Rectal smooth muscle tissue (tissue), 1 donor: ENCODE measurements at regions not wholly inside any gene's neighbourhood (a gene's known extent, or its start where the extent isn't known, plus 50 kb on each side); places are given as distances from the start of the nearest gene placed in this dataset.

Source experiments
- H3K27ac ChIP-seq: one replicate; pipeline ENCODE4 v1.7.0; 2013; ENCODE audit warnings: low read depth, low read length, inconsistent platforms
- H3K27me3 ChIP-seq: one replicate; pipeline ENCODE4 v1.7.0; 2013; ENCODE audit warnings: low read length; ENCODE audit not compliant: control insufficient read depth, insufficient read depth
- H3K36me3 ChIP-seq: one replicate; pipeline ENCODE4 v1.7.0; 2013; ENCODE audit warnings: low read length; ENCODE audit not compliant: control insufficient read depth, insufficient read depth
- H3K4me1 ChIP-seq: one replicate; pipeline ENCODE4 v1.7.0; 2013; ENCODE audit warnings: low read length; ENCODE audit not compliant: control insufficient read depth, insufficient read depth
- H3K4me3 ChIP-seq: one replicate; pipeline ENCODE4 v1.7.0; 2013; ENCODE audit warnings: low read length
- H3K9ac ChIP-seq: one replicate; pipeline ENCODE4 v1.7.0; 2013; ENCODE audit warnings: low read length

GRCh38 chr20:21820688-21821087 lies 115.2 kb downstream of the PAX1 start:
- Histone ChIP-seq H3K36me3 (no peaks in the 10 kb centered on the region), H3K27ac (no peak overlapping the region), H3K27me3 (no peaks in the 10 kb centered on the region)

DNA sequence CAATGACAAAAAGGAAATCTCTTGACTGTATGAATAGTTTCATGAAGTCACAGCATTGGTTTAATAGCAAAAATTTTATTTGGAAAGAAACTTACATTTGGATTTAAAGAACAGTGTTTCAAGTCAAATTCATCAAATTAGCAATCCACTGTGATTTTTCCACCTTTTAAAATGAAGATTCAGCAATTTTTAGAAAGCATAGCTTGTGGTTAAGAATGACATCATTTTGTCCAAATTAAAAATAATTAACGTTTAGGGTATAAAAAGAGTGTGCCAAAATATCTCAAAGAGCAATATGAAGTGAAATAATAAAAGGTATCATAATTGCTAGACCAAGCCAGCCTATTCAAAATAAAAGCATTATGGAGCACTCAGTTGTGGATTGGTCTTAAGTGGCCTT lies 114.6 kb downstream of the PAX1 start:
- no peaks in the 10 kb centered on the region for H3K27me3 ChIP-seq
- no peaks in the 10 kb centered on the region for H3K36me3 ChIP-seq
- no peak overlapping the region for H3K9ac ChIP-seq
- no peak overlapping the region for H3K4me3 ChIP-seq
- no peak overlapping the region for H3K27ac ChIP-seq
- no peaks in the 10 kb centered on the region for H3K4me1 ChIP-seq

More at GRCh38 chr20:21820688-21821087, 115.2 kb downstream of the PAX1 start:
- Histone ChIP-seq H3K9ac (no peak overlapping the region), H3K4me1 (no peaks in the 10 kb centered on the region), H3K4me3 (no peak overlapping the region)

DNA sequence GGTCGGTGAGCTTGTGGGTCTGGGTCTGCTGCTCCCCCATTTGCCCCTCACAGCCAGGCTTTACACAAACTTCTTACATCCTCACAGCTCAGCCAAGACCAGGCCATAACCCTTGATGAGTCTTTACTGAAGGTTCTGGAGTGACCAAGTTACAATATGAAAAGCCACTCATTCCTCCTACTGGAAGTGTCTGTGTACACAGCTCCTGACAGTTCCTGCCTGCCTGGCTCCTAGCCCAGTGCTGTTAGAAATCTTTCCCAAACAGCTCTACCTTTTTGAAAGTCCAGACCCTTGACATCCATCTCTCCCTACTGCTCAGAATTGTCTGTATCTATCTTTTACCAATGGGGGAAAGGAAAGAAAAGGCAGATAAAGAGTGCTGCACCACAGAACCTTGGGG lies 106.9 kb downstream of the PAX1 start:
- no peak overlapping the region for H3K27ac ChIP-seq
- H3K4me3 ChIP-seq, result no peak overlapping the region
- H3K36me3 ChIP-seq, result no peaks in the 10 kb centered on the region
- peaks cover 2% of the 10 kb centered on the region for H3K4me1 ChIP-seq
- H3K9ac ChIP-seq, result no peak overlapping the region
- no peaks in the 10 kb centered on the region for H3K27me3 ChIP-seq

DNA sequence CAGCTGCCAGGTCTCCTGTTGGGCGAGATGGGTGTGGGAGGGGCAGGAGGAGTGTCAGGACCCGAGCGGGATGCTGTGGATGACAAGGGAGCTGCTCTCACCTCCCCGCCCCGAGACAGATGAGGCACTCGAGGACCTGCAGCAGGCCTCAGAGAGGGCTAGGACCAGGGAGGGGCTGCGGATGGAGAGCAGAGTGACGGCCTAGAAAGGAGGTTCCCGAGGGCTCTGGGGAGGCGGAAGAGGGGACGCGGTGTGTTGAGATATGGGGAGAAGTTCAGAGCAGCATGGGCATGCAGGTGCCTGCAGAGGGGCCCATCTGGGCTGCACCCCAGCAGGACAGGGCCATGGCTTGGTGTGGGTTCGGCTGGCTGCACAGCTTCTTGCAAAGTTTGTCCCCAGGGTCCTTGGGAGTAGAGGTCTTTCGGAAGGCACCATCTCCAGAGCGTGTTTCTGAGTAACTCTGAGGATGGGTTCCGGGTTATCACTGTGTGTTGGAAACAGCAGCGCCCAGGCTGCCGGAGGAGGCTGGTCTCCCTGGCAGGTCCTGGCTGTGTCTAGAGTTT lies 104.6 kb downstream of the PAX1 start:
- Histone ChIP-seq H3K27ac (no peak overlapping the region), H3K4me3 (no peak overlapping the region), H3K4me1 (peaks cover 2% of the 10 kb centered on the region), H3K36me3 (no peaks in the 10 kb centered on the region), H3K9ac (no peak overlapping the region), H3K27me3 (no peaks in the 10 kb centered on the region)

DNA sequence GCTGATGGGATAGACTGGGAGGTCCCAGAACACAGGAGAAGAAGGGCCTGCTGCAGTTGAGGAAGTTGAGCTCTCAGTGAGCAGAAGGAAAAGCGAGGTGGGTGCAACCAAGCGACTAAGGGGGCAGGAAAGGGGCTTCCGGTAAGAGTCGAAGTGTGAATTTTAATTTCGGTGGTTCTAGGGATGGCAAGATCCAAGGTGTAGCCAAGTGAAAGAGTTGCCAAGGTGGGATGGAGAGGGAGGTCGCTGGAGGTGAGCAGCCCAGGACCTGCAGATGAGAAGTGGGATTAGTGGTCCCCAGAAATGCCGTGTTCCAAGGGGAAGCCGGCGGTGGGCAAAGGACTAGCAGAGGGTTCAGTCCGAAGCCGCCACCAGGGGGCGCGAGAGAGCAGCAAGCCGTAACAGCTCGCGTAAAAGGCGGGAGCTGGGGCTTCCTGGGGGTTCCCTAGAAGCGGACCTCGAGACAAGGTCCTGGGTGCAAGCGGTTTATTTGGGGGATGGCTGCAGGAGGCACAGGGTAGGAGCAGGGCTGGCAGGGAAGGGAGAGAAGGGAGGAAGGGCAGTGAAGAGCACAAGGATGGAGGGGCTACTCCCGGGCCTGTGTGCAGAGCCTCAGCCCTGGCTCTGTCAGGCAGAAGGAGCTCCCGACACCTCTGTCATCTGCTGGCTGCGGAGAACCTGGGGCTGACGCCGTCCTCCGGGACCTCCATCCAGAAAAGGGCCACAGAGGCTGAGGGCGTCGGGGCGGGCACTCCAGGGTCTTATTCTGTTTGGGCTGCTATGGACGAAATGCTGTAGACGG lies 103.6 kb downstream of the PAX1 start:
- Histone ChIP-seq H3K4me3 (no peak overlapping the region), H3K27me3 (no peaks in the 10 kb centered on the region), H3K4me1 (peaks cover 2% of the 10 kb centered on the region), H3K36me3 (no peaks in the 10 kb centered on the region), H3K27ac (no peak overlapping the region), H3K9ac (no peak overlapping the region)

- no peak overlapping the region for H3K9ac ChIP-seq
- H3K4me1 ChIP-seq, result peaks cover 2% of the 10 kb centered on the region
- no peak overlapping the region for H3K27ac ChIP-seq
- no peak overlapping the region for H3K4me3 ChIP-seq
- H3K36me3 ChIP-seq, result no peaks in the 10 kb centered on the region
- no peaks in the 10 kb centered on the region for H3K27me3 ChIP-seq
These were observed 102.7 kb downstream of the PAX1 start for GRCh38 chr20:21808139-21808538.

GRCh38 chr20:21804802-21805201 lies 99.3 kb downstream of the PAX1 start:
- H3K36me3 ChIP-seq, result no peaks in the 10 kb centered on the region
- H3K27me3 ChIP-seq, result no peaks in the 10 kb centered on the region
- H3K4me3 ChIP-seq, result no peak overlapping the region
- H3K4me1 ChIP-seq, result no peaks in the 10 kb centered on the region
- no peak overlapping the region for H3K9ac ChIP-seq
- no peak overlapping the region for H3K27ac ChIP-seq

DNA sequence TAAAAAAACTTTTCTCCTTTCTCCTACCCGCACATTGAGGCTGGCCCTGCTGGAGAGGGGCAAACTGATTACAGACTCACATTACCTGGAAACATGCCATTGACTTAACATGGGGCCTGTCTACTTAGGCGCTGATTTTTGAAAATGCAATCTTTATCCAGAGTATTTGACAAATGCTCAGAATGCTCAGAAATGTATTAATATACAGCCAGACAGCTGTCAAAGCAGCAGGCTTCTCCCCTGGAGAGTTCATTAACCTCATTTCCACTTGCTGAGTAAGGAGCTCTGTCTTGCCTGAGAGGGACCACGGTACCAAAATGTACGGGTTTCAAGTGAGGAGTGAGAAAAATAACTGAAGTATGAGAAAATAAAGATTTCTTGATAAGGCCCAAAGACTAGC lies 95.7 kb downstream of the PAX1 start:
- no peaks in the 10 kb centered on the region for H3K27me3 ChIP-seq

GRCh38 chr20:21798384-21798783 lies 92.9 kb downstream of the PAX1 start:
- H3K9ac ChIP-seq, result no peak overlapping the region
- no peaks in the 10 kb centered on the region for H3K36me3 ChIP-seq

More for the DNA sequence above, 95.7 kb downstream of the PAX1 start:
- Histone ChIP-seq H3K9ac (no peak overlapping the region), H3K27ac (no peak overlapping the region), H3K4me1 (no peaks in the 10 kb centered on the region), H3K4me3 (no peak overlapping the region), H3K36me3 (no peaks in the 10 kb centered on the region)

DNA sequence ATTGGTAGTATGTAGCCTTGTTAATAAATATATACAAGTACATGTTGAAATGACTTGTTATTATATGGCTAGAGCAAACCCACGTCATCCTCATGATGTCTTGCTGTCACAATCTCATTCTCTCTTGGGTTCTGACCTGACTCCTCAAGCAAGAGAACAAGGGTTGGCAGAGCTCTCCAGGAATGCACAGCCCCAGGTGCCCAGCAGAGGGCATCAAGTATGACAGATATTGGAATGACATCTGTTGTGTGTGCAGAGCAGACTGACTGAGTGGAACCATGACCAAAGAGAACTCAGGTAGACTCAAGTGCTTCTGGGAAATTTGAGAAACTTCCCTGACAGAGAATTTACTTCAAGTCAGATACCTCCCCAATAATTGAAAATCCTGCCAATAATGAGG lies 90.6 kb downstream of the PAX1 start:
- Histone ChIP-seq H3K27ac (no peak overlapping the region), H3K4me1 (no peaks in the 10 kb centered on the region), H3K27me3 (no peaks in the 10 kb centered on the region), H3K36me3 (no peaks in the 10 kb centered on the region), H3K4me3 (no peak overlapping the region), H3K9ac (no peak overlapping the region)

More at GRCh38 chr20:21798384-21798783, 92.9 kb downstream of the PAX1 start:
- H3K4me3 ChIP-seq, result no peak overlapping the region
- no peaks in the 10 kb centered on the region for H3K4me1 ChIP-seq
- H3K27me3 ChIP-seq, result no peaks in the 10 kb centered on the region
- H3K27ac ChIP-seq, result no peak overlapping the region

DNA sequence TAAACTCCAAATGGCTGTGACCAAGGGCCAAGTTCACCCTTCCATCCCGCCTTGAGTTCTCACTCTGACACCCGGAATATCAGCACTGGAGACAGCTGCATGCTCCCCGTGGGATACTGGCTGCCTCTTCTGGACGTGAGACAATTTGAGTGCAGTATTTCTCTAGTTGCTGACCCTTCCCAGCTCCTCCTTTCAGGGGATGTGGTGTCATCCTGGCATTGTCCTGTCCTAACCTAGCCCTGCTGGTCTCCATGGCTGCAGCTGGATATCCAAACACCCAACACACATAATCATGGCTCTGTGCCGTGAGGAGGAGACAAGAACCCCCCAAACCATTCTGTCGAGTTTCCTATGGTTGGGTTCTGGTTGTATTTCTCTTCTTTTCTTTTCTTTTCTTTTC lies 82.6 kb downstream of the PAX1 start:
- no peak overlapping the region for H3K27ac ChIP-seq
- H3K27me3 ChIP-seq, result no peaks in the 10 kb centered on the region
- H3K4me3 ChIP-seq, result no peak overlapping the region
- H3K36me3 ChIP-seq, result no peaks in the 10 kb centered on the region
- H3K9ac ChIP-seq, result no peak overlapping the region
- no peaks in the 10 kb centered on the region for H3K4me1 ChIP-seq

DNA sequence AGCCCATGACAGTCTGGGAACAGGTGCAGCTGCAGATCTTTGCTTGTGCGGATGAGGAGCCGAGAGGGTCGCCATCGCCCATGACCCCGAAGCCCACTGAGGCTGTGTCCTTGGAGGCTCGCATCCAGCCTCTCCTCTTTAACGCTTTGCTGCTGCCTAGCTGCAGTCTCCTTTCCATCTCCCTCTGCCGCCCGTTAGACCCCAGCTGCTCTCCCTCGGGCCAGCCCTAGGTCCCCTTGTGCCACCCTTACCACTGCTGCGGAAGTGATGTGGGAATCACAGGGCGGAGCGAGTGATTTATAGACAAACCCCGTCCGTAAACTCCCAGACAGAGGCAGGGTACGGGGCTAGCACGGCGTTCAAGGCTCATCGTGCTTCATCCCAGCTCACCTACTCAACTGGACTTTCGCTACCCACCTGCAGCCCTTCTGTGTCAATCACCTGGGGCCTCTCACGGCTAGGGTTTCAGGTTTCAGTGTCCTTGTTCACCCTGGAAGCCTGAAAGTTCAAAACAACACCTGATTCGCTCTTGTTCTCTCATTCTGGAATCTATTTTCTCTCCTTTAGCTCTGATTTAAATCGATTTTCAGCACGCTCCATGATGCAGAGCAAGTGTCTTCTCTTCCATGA lies 76.1 kb downstream of the PAX1 start:
- Histone ChIP-seq H3K4me1 (no peaks in the 10 kb centered on the region), H3K9ac (no peak overlapping the region), H3K27ac (no peak overlapping the region)

More for the DNA sequence above, 76.1 kb downstream of the PAX1 start:
- no peak overlapping the region for H3K4me3 ChIP-seq
- H3K27me3 ChIP-seq, result no peaks in the 10 kb centered on the region
- H3K36me3 ChIP-seq, result no peaks in the 10 kb centered on the region
